ENCODE measurements at regions not wholly inside any gene's neighbourhood (a gene's known extent, or its start where the extent isn't known, plus 50 kb on each side); places are given as distances from the start of the nearest gene placed in this dataset.
A peak's percentile ranks its signal among the peaks of the same experiment; 100 is the strongest.

GRCh38 chr2:120680136-120680761 is 55.4 kb upstream of the GLI2 start:
- Histone ChIP-seq H3K27ac (ENCODE audit: low read depth, low read length) (no peak overlapping the region), H3K36me3 (ENCODE audit: control insufficient read depth, insufficient read depth, low read length) (no peaks in the 10 kb centered on the region), H3K9me3 (ENCODE audit: control insufficient read depth, insufficient read depth, low read length) (no peaks in the 10 kb centered on the region), H3K4me3 (ENCODE audit: low read depth, low read length) (no peak overlapping the region), H3K27me3 (ENCODE audit: control insufficient read depth, insufficient read depth, low read length) (peaks cover 14% of the 10 kb centered on the region), H3K4me1 (ENCODE audit: control insufficient read depth, insufficient read depth, low read length) (peaks cover 12% of the 10 kb centered on the region)
- peak; percentile 74 to 96 (median 86) for DNase-seq (ENCODE audit: low read depth in 4 of 6, low spot score in 6 of 6)
- 33% methylated on average over 7 of the region's 18 CpGs for WGBS (ENCODE audit: insufficient coverage)

GRCh38 chr2:120681181-120681580 is 54.5 kb upstream of the GLI2 start:
- Histone ChIP-seq H3K27me3 (ENCODE audit: control insufficient read depth, insufficient read depth, low read length) (peaks cover 7% of the 10 kb centered on the region), H3K4me1 (ENCODE audit: control insufficient read depth, insufficient read depth, low read length) (peaks cover 12% of the 10 kb centered on the region), H3K36me3 (ENCODE audit: control insufficient read depth, insufficient read depth, low read length) (no peaks in the 10 kb centered on the region), H3K4me3 (ENCODE audit: low read depth, low read length) (no peak overlapping the region), H3K27ac (ENCODE audit: low read depth, low read length) (no peak overlapping the region), H3K9me3 (ENCODE audit: control insufficient read depth, insufficient read depth, low read length) (no peaks in the 10 kb centered on the region)
- no peak for DNase-seq (ENCODE audit: low read depth in 4 of 6, low spot score in 6 of 6)
- 64% methylated on average over 4 of the region's 4 CpGs for WGBS (ENCODE audit: insufficient coverage)

GRCh38 chr2:120681696-120682288 is 53.9 kb upstream of the GLI2 start:
- Histone ChIP-seq H3K9me3 (ENCODE audit: control insufficient read depth, insufficient read depth, low read length) (no peaks in the 10 kb centered on the region), H3K4me1 (ENCODE audit: control insufficient read depth, insufficient read depth, low read length) (peaks cover 12% of the 10 kb centered on the region), H3K27me3 (ENCODE audit: control insufficient read depth, insufficient read depth, low read length) (peaks cover 7% of the 10 kb centered on the region), H3K36me3 (ENCODE audit: control insufficient read depth, insufficient read depth, low read length) (no peaks in the 10 kb centered on the region), H3K27ac (ENCODE audit: low read depth, low read length) (no peak overlapping the region), H3K4me3 (ENCODE audit: low read depth, low read length) (no peak overlapping the region)
- 91% methylated on average over 10 of the region's 11 CpGs for WGBS (ENCODE audit: insufficient coverage)
- no peak for DNase-seq (ENCODE audit: low read depth in 4 of 6, low spot score in 6 of 6)

- H3K27ac ChIP-seq (ENCODE audit: low read depth, low read length): no peak overlapping the region
- WGBS (ENCODE audit: insufficient coverage): 77% methylated on average over 11 of the region's 12 CpGs
- no peaks in the 10 kb centered on the region for H3K36me3 ChIP-seq (ENCODE audit: control insufficient read depth, insufficient read depth, low read length)
- H3K9me3 ChIP-seq (ENCODE audit: control insufficient read depth, insufficient read depth, low read length): no peaks in the 10 kb centered on the region
- no peak overlapping the region for H3K4me3 ChIP-seq (ENCODE audit: low read depth, low read length)
- DNase-seq (ENCODE audit: low read depth in 4 of 6, low spot score in 6 of 6): no peak
- peaks cover 12% of the 10 kb centered on the region for H3K4me1 ChIP-seq (ENCODE audit: control insufficient read depth, insufficient read depth, low read length)
- peaks cover 6% of the 10 kb centered on the region for H3K27me3 ChIP-seq (ENCODE audit: control insufficient read depth, insufficient read depth, low read length)
These were observed 53.0 kb upstream of the GLI2 start for GRCh38 chr2:120682654-120683053.

GRCh38 chr2:120683081-120683480 is 52.6 kb upstream of the GLI2 start:
- H3K27me3 ChIP-seq (ENCODE audit: control insufficient read depth, insufficient read depth, low read length): peaks cover 5% of the 10 kb centered on the region
- H3K9me3 ChIP-seq (ENCODE audit: control insufficient read depth, insufficient read depth, low read length): no peaks in the 10 kb centered on the region
- no peaks in the 10 kb centered on the region for H3K36me3 ChIP-seq (ENCODE audit: control insufficient read depth, insufficient read depth, low read length)
- DNase-seq (ENCODE audit: low read depth in 4 of 6, low spot score in 6 of 6): no peak
- H3K27ac ChIP-seq (ENCODE audit: low read depth, low read length): no peak overlapping the region
- H3K4me3 ChIP-seq (ENCODE audit: low read depth, low read length): no peak overlapping the region
- 63% methylated on average over 4 of the region's 6 CpGs for WGBS (ENCODE audit: insufficient coverage)
- H3K4me1 ChIP-seq (ENCODE audit: control insufficient read depth, insufficient read depth, low read length): peaks cover 12% of the 10 kb centered on the region

GRCh38 chr2:120683701-120684100 is 52.0 kb upstream of the GLI2 start:
- Histone ChIP-seq H3K4me3 (ENCODE audit: low read depth, low read length) (no peak overlapping the region), H3K36me3 (ENCODE audit: control insufficient read depth, insufficient read depth, low read length) (no peaks in the 10 kb centered on the region), H3K27ac (ENCODE audit: low read depth, low read length) (no peak overlapping the region), H3K9me3 (ENCODE audit: control insufficient read depth, insufficient read depth, low read length) (no peaks in the 10 kb centered on the region), H3K4me1 (ENCODE audit: control insufficient read depth, insufficient read depth, low read length) (peaks cover 12% of the 10 kb centered on the region), H3K27me3 (ENCODE audit: control insufficient read depth, insufficient read depth, low read length) (peaks cover 5% of the 10 kb centered on the region)
- no peak for DNase-seq (ENCODE audit: low read depth in 4 of 6, low spot score in 6 of 6)
- 80% methylated on average over 2 of the region's 4 CpGs for WGBS (ENCODE audit: insufficient coverage)

GRCh38 chr2:120684289-120685065 is 51.2 kb upstream of the GLI2 start:
- 88% methylated on average over 4 of the region's 9 CpGs for WGBS (ENCODE audit: insufficient coverage)
- Histone ChIP-seq H3K4me3 (ENCODE audit: low read depth, low read length) (no peak overlapping the region), H3K27me3 (ENCODE audit: control insufficient read depth, insufficient read depth, low read length) (peaks cover 3% of the 10 kb centered on the region), H3K27ac (ENCODE audit: low read depth, low read length) (no peak overlapping the region), H3K9me3 (ENCODE audit: control insufficient read depth, insufficient read depth, low read length) (no peaks in the 10 kb centered on the region), H3K4me1 (ENCODE audit: control insufficient read depth, insufficient read depth, low read length) (peaks cover 12% of the 10 kb centered on the region), H3K36me3 (ENCODE audit: control insufficient read depth, insufficient read depth, low read length) (no peaks in the 10 kb centered on the region)
- DNase-seq (ENCODE audit: low read depth in 4 of 6, low spot score in 6 of 6): no peak

GRCh38 chr2:120685066-120685973 is 50.3 kb upstream of the GLI2 start:
- no peak overlapping the region for H3K27ac ChIP-seq (ENCODE audit: low read depth, low read length)
- no peaks in the 10 kb centered on the region for H3K9me3 ChIP-seq (ENCODE audit: control insufficient read depth, insufficient read depth, low read length)
- no peaks in the 10 kb centered on the region for H3K36me3 ChIP-seq (ENCODE audit: control insufficient read depth, insufficient read depth, low read length)
- H3K4me1 ChIP-seq (ENCODE audit: control insufficient read depth, insufficient read depth, low read length): peaks cover 4% of the 10 kb centered on the region
- DNase-seq (ENCODE audit: low read depth in 4 of 6, low spot score in 6 of 6): no peak
- 65% methylated on average over 5 of the region's 5 CpGs for WGBS (ENCODE audit: insufficient coverage)
- no peaks in the 10 kb centered on the region for H3K27me3 ChIP-seq (ENCODE audit: control insufficient read depth, insufficient read depth, low read length)
- H3K4me3 ChIP-seq (ENCODE audit: low read depth, low read length): no peak overlapping the region

All from spinal cord (tissue), 9 donors.